Parathyroid adenoma (tissue), 2 donors: ENCODE measurements at regions not wholly inside any gene's neighbourhood (a gene's known extent, or its start where the extent isn't known, plus 50 kb on each side); places are given as distances from the start of the nearest gene placed in this dataset.

Source experiments
- H2AFZ ChIP-seq: fragments of 300-600 bp; sonication (generic); one replicate; pipeline ENCODE4 v1.7.0; 2017; ENCODE audit warnings: antibody characterized with exemption, mild to moderate bottlenecking
- H3K27ac ChIP-seq: fragments of 300-600 bp; sonication (generic); one replicate; pipeline ENCODE4 v1.7.0; 2017
- H3K27me3 ChIP-seq: fragments of 300-600 bp; sonication (generic); one replicate; pipeline ENCODE4 v1.7.0; 2017; ENCODE audit warnings: low read length; ENCODE audit not compliant: control insufficient read depth, insufficient read depth
- H3K36me3 ChIP-seq: fragments of 300-600 bp; sonication (generic); one replicate; pipeline ENCODE4 v1.7.0; 2017; ENCODE audit warnings: low read length; ENCODE audit not compliant: control insufficient read depth, insufficient read depth
- H3K4me1 ChIP-seq: fragments of 300-600 bp; sonication (generic); one replicate; pipeline ENCODE4 v1.7.0; 2017; ENCODE audit warnings: control low read depth
- H3K4me2 ChIP-seq: fragments of 300-600 bp; sonication (generic); one replicate; pipeline ENCODE4 v1.7.0; 2017; ENCODE audit warnings: low read length
- H3K4me3 ChIP-seq: fragments of 300-600 bp; sonication (generic); one replicate; pipeline ENCODE4 v1.7.0; 2017; ENCODE audit warnings: low read depth, low read length
- H3K79me2 ChIP-seq: fragments of 300-600 bp; sonication (generic); one replicate; pipeline ENCODE4 v1.7.0; 2017; ENCODE audit warnings: control low read depth
- H3K9ac ChIP-seq: fragments of 300-600 bp; sonication (generic); one replicate; pipeline ENCODE4 v1.7.0; 2017; ENCODE audit warnings: mild to moderate bottlenecking
- H3K9me3 ChIP-seq: fragments of 300-600 bp; sonication (generic); one replicate; pipeline ENCODE4 v1.7.0; 2017; ENCODE audit warnings: low read length; ENCODE audit not compliant: control insufficient read depth
- TF ChIP-seq, protein P1 (sequence below): fragments of 300-600 bp; sonication (generic); IDR thresholded peaks from one replicate; pipeline ENCODE4 v1.7.0; 2017; ENCODE audit warnings: antibody characterized with exemption, mild to moderate bottlenecking
- donor health status: primary hyperparathyroidism.

- Histone ChIP-seq H3K4me2 (no peak overlapping the region), H2AFZ (no peak overlapping the region)
These were observed 348.1 kb downstream of the ARPP21 start for GRCh38 chr3:35987386-35987785.

DNA sequence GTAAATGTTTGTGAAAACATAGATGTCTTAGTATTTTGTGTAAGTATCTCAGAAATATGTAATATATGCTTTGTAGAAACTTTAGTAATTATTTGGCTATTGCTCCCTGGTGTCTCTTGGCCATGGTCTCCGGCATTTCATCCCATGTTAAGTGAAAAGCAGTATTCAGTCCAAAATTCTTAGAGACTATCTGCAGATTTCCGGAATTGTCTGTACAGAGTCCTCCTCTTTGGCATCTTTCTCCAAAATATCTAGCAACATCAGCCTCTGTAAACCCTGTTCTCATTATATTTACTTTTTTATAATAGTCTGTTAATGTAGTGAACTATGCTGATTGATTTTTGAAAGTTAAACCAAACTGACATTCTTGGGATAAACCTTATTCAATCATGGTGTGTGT lies 352.7 kb downstream of the ARPP21 start:
- H3K27ac ChIP-seq = no peak overlapping the region
- no peaks in the 10 kb centered on the region for H3K79me2 ChIP-seq
- no peaks in the 10 kb centered on the region for H3K9me3 ChIP-seq
- H3K4me3 ChIP-seq = no peak overlapping the region
- no peaks in the 10 kb centered on the region for H3K4me1 ChIP-seq
- no peak overlapping the region for H3K9ac ChIP-seq
- TF ChIP-seq, protein P1, sequence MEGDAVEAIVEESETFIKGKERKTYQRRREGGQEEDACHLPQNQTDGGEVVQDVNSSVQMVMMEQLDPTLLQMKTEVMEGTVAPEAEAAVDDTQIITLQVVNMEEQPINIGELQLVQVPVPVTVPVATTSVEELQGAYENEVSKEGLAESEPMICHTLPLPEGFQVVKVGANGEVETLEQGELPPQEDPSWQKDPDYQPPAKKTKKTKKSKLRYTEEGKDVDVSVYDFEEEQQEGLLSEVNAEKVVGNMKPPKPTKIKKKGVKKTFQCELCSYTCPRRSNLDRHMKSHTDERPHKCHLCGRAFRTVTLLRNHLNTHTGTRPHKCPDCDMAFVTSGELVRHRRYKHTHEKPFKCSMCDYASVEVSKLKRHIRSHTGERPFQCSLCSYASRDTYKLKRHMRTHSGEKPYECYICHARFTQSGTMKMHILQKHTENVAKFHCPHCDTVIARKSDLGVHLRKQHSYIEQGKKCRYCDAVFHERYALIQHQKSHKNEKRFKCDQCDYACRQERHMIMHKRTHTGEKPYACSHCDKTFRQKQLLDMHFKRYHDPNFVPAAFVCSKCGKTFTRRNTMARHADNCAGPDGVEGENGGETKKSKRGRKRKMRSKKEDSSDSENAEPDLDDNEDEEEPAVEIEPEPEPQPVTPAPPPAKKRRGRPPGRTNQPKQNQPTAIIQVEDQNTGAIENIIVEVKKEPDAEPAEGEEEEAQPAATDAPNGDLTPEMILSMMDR = no peak
- H2AFZ ChIP-seq = no peak overlapping the region
- no peak overlapping the region for H3K4me2 ChIP-seq
- H3K36me3 ChIP-seq = no peaks in the 10 kb centered on the region
- H3K27me3 ChIP-seq = no peaks in the 10 kb centered on the region

More at GRCh38 chr3:35987386-35987785, 348.1 kb downstream of the ARPP21 start:
- H3K27ac ChIP-seq = no peak overlapping the region
- H3K4me1 ChIP-seq = no peaks in the 10 kb centered on the region
- no peaks in the 10 kb centered on the region for H3K27me3 ChIP-seq
- H3K9me3 ChIP-seq = no peaks in the 10 kb centered on the region
- H3K9ac ChIP-seq = no peak overlapping the region
- TF ChIP-seq, protein P1 = no peak
- H3K4me3 ChIP-seq = no peak overlapping the region
- H3K79me2 ChIP-seq = no peaks in the 10 kb centered on the region
- no peaks in the 10 kb centered on the region for H3K36me3 ChIP-seq

GRCh38 chr3:36011791-36012190 lies 368.5 kb upstream of the STAC start:
- no peaks in the 10 kb centered on the region for H3K79me2 ChIP-seq
- H3K36me3 ChIP-seq = no peaks in the 10 kb centered on the region
- H3K9ac ChIP-seq = no peak overlapping the region
- H3K4me2 ChIP-seq = no peak overlapping the region
- TF ChIP-seq, protein P1 = no peak
- no peaks in the 10 kb centered on the region for H3K4me1 ChIP-seq
- H3K27me3 ChIP-seq = no peaks in the 10 kb centered on the region
- H3K4me3 ChIP-seq = no peak overlapping the region
- no peaks in the 10 kb centered on the region for H3K9me3 ChIP-seq
- no peak overlapping the region for H2AFZ ChIP-seq
- H3K27ac ChIP-seq = no peak overlapping the region

DNA sequence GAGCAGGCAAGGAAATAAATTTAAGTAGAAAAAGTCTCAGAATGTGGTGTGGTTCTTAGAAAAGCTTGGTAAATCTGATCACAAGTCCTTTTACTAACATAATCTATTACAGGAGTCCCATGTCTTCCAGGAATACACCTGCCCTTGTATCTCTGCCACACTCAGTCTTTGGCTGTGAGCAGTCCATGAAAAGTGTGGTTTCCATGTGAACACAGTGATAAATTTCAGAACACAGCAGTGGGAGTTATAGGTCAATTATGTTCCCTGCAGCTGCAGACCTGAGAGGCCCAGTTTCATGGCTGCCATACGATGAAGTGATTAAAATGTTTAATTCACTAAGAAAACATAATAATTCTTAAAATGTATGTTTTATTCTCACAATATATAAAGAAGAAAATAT lies 366.9 kb upstream of the STAC start:
- H3K27me3 ChIP-seq = no peaks in the 10 kb centered on the region
- H2AFZ ChIP-seq = no peak overlapping the region
- no peak overlapping the region for H3K4me3 ChIP-seq
- no peaks in the 10 kb centered on the region for H3K4me1 ChIP-seq
- no peaks in the 10 kb centered on the region for H3K9me3 ChIP-seq
- no peak overlapping the region for H3K4me2 ChIP-seq
- TF ChIP-seq, protein P1 = no peak
- no peak overlapping the region for H3K9ac ChIP-seq
- H3K36me3 ChIP-seq = no peaks in the 10 kb centered on the region
- no peaks in the 10 kb centered on the region for H3K79me2 ChIP-seq
- H3K27ac ChIP-seq = no peak overlapping the region

DNA sequence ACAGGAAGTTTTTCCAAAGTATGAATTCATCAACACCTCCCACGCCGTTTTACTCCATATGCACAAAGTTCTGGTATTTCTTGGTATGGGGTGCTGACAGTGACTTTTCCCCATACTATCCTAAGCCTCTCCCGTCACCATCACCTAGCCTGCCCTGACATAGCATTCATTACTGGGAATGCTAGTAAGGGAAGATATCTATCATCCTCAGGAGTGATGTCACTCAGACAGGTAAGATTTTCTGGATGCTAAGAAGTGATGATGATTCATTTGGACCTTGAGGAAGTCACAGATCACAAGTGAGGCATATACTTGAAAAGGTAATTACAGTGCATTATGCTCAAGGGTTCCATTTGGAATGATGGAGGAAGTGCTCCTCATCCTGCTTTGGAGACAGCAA lies 355.1 kb upstream of the STAC start:
- Histone ChIP-seq H3K27ac (no peak overlapping the region), H3K36me3 (no peaks in the 10 kb centered on the region), H3K27me3 (no peaks in the 10 kb centered on the region), H3K9me3 (no peaks in the 10 kb centered on the region), H3K79me2 (no peaks in the 10 kb centered on the region), H2AFZ (no peak overlapping the region), H3K4me3 (no peak overlapping the region), H3K9ac (no peak overlapping the region), H3K4me1 (no peaks in the 10 kb centered on the region), H3K4me2 (no peak overlapping the region)
- TF ChIP-seq, protein P1 = no peak
